ENCODE measurements at regions not wholly inside any gene's neighbourhood (a gene's known extent, or its start where the extent isn't known, plus 50 kb on each side); places are given as distances from the start of the nearest gene placed in this dataset.

DNA sequence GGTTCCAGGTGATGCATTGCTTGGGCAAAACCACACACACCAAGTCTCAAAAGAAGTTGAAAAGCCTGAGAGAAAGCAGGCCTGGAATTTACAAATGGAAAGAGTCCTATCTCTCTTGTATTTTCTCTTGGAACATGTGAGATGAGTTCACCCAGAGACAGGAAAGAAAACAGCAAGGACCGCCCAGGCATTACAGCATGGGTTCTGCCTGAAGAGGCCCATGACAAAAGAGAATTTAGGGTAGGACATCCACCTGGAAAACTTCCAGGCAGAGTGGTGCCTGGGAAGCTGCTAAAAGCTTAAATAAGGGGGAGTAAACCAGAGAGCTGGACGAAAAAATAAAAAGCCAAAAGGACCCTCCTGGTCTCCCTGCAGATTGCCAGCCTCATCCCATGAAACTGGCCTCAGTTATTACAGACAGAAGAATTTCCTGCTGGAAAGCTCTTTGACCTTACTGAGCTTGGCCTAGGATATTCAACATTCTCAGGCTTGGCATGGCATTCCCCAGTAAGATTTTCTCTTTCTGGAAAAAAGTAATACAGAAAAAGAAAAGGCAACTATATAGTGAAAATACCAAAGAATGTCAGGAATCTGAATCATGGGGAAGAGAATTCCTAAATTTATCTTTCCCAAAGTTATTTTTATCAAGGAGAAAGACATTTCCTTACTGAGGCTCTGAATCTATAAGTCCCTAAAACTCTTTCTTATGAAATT, 121.3 kb upstream of the NUDT4 start:
- no peak for DNase-seq

DNA sequence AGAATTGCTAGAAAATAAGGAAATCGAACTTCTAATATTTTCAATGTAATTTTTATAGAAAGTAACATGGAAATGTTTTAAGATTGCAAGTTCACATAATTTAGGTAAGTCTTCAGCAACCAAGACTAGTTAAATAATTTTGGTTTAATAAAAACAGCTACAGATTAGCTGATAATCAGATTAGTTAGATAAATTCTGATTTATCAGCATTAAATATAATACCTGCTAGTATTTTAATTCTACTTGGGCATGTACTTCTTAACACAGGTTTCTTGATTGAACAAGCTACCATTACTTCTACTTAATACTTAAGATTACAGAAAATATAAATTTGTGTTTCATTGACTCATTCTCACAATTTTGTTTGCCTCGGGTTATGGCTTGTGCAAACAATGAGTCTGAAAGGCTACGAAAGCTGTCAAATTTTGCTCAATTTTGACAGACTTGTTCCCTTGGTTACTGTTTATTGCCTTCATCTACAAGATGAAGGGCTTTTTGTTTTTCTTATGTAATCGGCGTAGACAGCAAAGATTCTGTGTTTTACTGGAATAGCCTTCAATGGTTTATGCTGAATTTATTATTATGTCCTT, 116.1 kb upstream of the NUDT4 start:
- no peak for DNase-seq

GRCh38 chr12:93272997-93273396, 104.7 kb upstream of the NUDT4 start:
- DNase-seq = no peak

- no peak for DNase-seq
Observed at GRCh38 chr12:93273834-93274564, 103.7 kb upstream of the NUDT4 start.

GRCh38 chr12:93274937-93275336, 102.8 kb upstream of the NUDT4 start:
- no peak for DNase-seq

DNA sequence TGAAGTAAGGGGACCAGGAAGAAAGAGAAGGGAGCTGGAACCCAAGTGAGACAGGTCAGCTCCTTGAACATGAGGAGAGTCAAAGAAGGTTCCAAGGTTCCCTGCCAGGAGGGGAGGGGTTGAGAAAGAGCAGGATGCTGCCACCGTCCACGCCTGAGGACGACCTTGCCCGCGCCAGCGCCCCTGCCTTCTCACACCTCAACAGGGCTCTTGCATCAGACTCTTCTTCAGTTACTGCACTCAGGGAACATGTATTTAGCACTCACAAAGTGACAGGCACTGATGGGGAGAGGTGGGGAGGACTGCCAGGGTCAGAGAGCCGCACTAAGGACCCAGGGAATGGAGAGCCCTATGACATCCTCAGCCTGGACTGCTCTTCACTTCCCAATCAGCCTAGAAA, 102.1 kb upstream of the NUDT4 start:
- DNase-seq = no peak

DNA sequence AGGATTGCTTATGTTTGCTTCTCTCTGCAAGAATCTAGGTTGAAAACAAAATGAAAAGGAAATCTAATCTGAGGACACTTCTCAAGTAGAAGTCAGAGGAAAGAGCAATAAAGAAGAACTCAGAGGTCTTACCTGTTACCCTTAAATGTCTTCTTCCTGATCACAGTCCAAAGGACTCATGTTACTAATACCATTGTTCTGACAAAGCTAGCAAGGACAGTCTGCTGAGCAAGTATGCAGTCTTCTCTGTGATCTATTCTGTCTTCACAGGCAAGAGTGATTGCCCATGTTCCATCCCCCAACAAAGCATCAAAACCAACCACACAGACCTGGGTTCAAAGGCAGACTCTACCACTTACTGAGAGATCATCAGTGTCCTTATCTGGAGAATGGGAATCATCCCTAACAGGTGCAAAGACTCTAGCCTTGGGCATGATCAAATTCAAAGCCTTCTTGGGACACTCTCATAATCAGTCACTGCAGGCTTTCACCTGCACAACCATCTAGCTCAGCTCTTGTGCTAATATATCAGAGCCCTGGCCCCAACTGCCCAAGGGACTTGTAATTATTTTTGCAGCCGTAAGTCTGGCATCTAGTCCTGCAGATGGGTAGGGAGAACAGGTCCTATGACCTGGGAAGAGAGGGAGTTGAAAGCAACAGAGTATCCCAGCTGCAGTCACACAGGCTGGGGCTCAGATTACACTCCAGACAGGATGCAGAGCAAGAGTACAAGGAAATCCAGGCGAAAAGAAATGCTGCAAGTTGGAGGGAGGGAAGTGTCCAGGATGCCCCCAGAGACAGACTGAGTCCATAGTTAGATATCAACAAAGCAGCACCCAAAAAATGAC, 97.9 kb upstream of the NUDT4 start:
- no peak for DNase-seq

- no peak for DNase-seq
Observed at GRCh38 chr12:93287149-93287548, 90.6 kb upstream of the NUDT4 start.

GRCh38 chr12:93288626-93289025, 89.1 kb upstream of the NUDT4 start:
- DNase-seq = no peak

- DNase-seq = no peak
Observed at GRCh38 chr12:93290391-93290790, 87.3 kb upstream of the NUDT4 start.

DNA sequence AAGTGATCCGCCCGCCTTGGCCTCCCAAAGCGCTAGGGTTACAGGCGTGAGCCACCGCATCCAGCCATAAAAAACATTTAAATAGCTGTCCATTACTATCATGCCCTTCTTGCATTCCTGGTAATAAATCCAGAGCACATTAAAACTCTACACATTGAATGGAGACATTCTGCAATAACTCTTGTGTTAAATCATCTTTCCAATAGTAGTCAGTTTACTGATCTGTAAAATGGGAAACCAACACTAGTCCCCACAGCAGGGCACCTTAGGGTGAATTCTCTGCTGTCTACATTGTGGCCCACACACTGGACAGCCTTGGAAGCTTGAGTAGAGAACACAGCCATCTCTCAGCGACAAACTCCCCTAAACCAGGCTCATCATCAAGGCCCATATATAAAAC, 85.5 kb upstream of the NUDT4 start:
- DNase-seq = no peak

DNA sequence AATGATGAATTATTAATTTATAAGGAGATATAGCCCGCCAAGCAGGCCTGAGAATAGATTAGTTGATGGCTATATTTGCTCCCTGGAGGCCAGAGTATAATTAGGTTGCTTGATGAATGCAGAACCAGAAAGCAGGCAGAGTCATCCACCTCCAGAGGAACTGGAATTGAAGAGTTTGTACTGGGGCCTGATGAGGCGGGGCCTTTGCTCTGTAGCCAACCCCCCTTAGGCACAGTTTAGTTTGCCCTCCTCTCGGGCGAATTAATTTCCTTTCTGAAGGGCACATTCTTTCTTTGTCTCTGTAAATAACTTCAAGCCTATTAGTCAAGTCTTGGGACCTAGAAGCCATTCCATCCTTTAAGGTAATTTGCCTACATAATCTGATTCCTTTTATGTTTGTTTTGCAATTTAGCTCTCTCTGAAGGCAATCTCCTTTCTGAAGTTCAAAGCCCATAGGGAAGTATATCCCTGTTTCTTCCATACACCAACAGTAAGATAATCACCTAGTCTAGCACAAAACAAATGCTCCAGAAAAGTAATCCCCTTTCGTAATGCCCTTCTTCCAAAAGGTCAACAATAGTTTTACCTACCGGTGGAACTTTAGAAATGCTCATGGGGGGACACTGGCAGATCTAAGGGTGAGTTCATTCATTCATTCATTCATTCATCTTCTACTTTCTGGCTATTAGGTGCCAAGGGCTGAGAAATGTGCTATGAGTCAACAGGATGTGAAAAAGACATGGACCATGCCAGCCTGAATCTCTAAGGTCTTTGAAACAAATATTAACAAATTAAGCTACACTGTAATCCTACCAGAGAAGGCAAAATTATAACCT, 84.8 kb upstream of the NUDT4 start:
- DNase-seq = no peak

DNA sequence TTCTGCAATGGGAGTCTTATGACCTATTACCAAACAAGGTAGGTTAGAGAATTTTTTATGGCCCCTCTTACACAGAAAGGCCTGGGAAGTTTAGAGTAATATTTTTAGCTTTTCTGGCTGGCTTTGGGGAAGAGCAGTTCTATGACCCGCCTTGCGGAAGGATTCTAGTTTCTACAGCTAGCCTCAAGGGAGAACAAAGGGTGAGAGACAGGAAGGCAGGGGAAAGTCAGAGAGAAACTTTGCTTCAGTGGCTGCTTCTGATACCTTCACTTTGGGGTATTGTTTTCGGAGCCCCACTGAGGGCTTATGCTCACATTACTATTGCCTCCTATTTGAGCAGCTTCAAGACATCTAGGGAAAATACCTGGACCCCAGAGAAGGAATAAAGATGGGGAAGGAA, 80.7 kb upstream of the NUDT4 start:
- no peak for DNase-seq

GRCh38 chr12:93297536-93297935, 80.2 kb upstream of the NUDT4 start:
- no peak for DNase-seq

DNA sequence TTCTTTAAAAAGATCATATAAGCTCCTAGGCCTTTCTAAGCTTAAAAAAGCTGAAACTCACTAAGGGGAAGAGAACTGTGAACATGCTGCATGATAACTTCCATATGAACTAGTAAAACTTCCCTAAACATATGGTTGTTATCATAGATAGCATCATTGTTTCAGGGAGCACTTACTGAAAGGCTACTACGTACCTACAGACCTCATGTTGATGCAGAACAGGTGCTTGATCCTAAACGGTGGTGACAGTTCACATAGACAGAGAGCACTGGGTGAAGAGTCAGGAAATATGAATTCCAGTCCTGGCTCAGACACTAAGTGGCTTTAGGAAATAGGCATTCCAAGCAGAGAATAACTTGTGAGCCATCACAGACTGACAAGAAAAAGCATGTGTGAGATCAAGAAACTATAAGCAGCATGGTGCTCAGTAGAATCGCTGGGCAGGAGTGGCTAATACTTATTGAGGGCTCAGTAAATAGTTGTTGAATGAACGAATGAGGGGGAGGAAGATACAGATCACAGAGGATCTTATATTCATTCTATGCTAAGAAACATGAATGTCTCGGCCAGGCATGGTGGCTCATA, 78.4 kb upstream of the NUDT4 start:
- DNase-seq = no peak

DNA sequence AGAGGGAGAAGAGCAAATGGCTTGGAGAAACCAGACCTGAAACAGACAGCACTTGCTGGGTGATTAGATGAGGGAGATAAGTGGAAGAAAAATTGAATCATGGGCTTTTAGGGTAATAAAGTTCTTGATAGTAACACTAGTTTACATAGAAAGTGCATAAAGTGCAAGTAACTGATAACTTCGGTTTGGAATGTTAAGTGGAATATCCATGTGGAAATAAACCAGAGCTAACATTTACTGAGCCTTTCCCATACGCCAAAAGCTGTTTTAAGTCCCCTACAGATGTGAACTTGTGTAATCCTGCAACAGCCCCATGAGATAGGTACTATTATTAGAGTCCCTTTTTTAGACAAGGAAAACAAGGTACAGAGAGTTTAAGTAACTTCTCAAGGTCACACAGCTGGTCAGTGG, 77.1 kb upstream of the NUDT4 start:
- no peak for DNase-seq

- no peak for DNase-seq
Observed at GRCh38 chr12:93302331-93303229, 75.1 kb upstream of the NUDT4 start.

- no peak for DNase-seq
Observed at GRCh38 chr12:93306636-93307035, 71.1 kb upstream of the NUDT4 start.

DNA sequence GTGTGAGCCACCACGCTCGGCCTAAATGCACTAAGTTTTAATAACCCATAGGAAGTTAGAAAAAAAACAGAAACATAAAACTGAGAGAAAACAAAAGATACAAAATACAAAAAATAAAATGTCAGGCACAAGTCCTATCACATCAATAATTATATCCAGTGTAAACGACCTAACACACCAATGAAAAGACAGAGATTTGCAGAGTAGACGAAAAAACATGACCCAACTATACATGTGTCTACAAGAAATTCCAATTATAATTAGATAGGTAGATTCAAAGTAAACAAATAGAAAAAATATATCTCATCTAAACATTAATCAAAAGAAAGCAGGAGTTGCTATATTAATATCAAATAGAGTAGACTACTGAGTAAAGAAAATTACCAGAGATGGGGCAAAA, 69.4 kb upstream of the NUDT4 start:
- DNase-seq = no peak

GRCh38 chr12:93311827-93312226, 65.9 kb upstream of the NUDT4 start:
- DNase-seq = no peak

DNA sequence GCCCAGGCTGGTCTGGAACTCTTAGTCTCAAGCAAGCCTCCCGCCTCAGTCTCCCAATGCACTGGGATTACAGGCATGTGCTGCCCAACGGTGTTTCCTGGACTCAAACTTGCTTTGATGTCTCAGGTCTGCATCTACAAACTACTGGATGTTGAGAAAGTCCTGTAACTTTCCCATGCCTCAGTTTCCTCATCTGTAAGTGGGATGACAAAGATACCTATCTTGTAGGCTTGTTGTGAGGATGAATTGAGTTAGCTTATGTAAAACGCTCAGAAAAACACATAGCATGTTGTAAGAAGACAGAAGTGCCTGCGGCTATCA, 63.6 kb upstream of the NUDT4 start:
- no peak for DNase-seq

All from Kasumi-1 (cell line).